Fibroblast of lung (primary cell): ENCODE measurements at regions not wholly inside any gene's neighbourhood (a gene's known extent, or its start where the extent isn't known, plus 50 kb on each side); places are given as distances from the start of the nearest gene placed in this dataset.

Source experiments
- CTCF ChIP-seq, 2 donors: IDR thresholded peaks in 1 of 2; conservative IDR thresholded peaks in 1 of 2; 1 replicate in 1 of 2; 2 replicates in 1 of 2; pipeline ENCODE4 v1.5.1; 2011 to 2012; ENCODE audit warnings: low read length in 2 of 2, control low read depth in 1 of 2, inconsistent platforms in 1 of 2, low read depth in 1 of 2, mild to moderate bottlenecking in 1 of 2
- EZH2 ChIP-seq: IDR thresholded peaks from 2 replicates; pipeline ENCODE4 v1.5.1; 2012; ENCODE audit warnings: low read length, control low read depth, mild to moderate bottlenecking; ENCODE audit errors: missing control alignments

GRCh38 chr1:67918067-67918466, 84.8 kb upstream of the GNG12 start:
- TF ChIP-seq CTCF (conservative IDR thresholded peaks at IDR 0.05 in 1 of 2, IDR thresholded peaks at IDR 0.05 in 1 of 2; ENCODE audit: low read depth in 1 of 2, low read length in 2 of 2) (no peak), EZH2 (no peak)
